ENCODE measurements at regions not wholly inside any gene's neighbourhood (a gene's known extent, or its start where the extent isn't known, plus 50 kb on each side); places are given as distances from the start of the nearest gene placed in this dataset.

DNA sequence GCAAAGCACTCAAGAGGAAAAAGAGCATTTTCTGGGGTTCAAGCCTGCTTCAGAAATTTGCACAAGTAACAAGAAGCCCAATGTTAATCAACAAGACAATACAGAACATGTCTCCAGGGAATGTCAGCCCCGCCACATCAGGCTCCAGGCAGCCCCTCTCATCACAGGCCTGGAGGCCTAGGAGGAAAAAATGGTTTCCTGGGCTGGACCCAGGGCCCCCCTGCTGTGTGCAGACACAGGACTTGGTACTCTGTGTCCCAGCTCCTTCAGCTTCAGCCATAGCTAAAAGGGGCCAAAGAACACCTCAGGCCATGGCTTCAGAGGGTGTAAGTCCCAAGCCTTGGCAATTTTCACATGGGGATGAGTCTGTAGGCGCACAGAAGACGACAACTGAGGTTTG, 802.9 kb upstream of the KLHL29 start:
- Histone ChIP-seq H3K27me3 (ENCODE audit: control insufficient read depth in 1 of 2, insufficient read depth in 2 of 2, low read length in 2 of 2) (no peaks in the 10 kb centered on the region), H2AFZ (ENCODE audit: low read length) (no peak overlapping the region), H3K27ac (ENCODE audit: extremely low read length, insufficient read depth, low read length) (no peak overlapping the region), H3K36me3 (replicated peaks in 1 of 2; ENCODE audit: control insufficient read depth in 1 of 2, insufficient read depth in 2 of 2, low read length in 2 of 2) (no peaks in the 10 kb centered on the region), H3K4me3 (replicated peaks in 1 of 3; ENCODE audit: insufficient read depth in 1 of 3, low read depth in 2 of 3, low read length in 3 of 3) (no peak overlapping the region), H3K9ac (ENCODE audit: insufficient read depth, low read depth, low read length) (no peak overlapping the region), H3K4me2 (ENCODE audit: low read depth, low read length) (no peak overlapping the region), H3K4me1 (ENCODE audit: insufficient read depth, low read length) (no peaks in the 10 kb centered on the region), H3K9me3 (ENCODE audit: low read length) (peaks cover 89% of the 10 kb centered on the region), H3K79me2 (ENCODE audit: insufficient read depth, low read length) (no peaks in the 10 kb centered on the region), H4K20me1 (ENCODE audit: insufficient read depth, low read length) (no peaks in the 10 kb centered on the region)
- POLR2A ChIA-PET, result no interaction called here
- in situ Hi-C loops (cut with HindIII; ENCODE audit: extremely low pct_ligation_motif_present, low pct_unique_long_range_greater_than_20kb), result no loop called here
- no TSS peak for BruUV-seq (replicated peaks)
- FAIRE-seq, result no peak
- TF ChIP-seq ZNF616 (CRISPR knock-in tag; IDR thresholded peaks at IDR 0.05; ENCODE audit: low read depth), result no peak
- TF ChIP-seq KMT2A (CRISPR knock-in tag; IDR thresholded peaks at IDR 0.05), result no peak
- TF ChIP-seq, protein P1, sequence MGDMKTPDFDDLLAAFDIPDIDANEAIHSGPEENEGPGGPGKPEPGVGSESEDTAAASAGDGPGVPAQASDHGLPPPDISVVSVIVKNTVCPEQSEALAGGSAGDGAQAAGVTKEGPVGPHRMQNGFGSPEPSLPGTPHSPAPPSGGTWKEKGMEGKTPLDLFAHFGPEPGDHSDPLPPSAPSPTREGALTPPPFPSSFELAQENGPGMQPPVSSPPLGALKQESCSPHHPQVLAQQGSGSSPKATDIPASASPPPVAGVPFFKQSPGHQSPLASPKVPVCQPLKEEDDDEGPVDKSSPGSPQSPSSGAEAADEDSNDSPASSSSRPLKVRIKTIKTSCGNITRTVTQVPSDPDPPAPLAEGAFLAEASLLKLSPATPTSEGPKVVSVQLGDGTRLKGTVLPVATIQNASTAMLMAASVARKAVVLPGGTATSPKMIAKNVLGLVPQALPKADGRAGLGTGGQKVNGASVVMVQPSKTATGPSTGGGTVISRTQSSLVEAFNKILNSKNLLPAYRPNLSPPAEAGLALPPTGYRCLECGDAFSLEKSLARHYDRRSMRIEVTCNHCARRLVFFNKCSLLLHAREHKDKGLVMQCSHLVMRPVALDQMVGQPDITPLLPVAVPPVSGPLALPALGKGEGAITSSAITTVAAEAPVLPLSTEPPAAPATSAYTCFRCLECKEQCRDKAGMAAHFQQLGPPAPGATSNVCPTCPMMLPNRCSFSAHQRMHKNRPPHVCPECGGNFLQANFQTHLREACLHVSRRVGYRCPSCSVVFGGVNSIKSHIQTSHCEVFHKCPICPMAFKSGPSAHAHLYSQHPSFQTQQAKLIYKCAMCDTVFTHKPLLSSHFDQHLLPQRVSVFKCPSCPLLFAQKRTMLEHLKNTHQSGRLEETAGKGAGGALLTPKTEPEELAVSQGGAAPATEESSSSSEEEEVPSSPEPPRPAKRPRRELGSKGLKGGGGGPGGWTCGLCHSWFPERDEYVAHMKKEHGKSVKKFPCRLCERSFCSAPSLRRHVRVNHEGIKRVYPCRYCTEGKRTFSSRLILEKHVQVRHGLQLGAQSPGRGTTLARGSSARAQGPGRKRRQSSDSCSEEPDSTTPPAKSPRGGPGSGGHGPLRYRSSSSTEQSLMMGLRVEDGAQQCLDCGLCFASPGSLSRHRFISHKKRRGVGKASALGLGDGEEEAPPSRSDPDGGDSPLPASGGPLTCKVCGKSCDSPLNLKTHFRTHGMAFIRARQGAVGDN (CRISPR knock-in tag; IDR thresholded peaks at IDR 0.05), result no peak
- TF ChIP-seq MIXL1 (CRISPR knock-in tag; IDR thresholded peaks at IDR 0.05), result no peak
- TF ChIP-seq ZNF652 (CRISPR knock-in tag; IDR thresholded peaks at IDR 0.05; ENCODE audit: borderline replicate concordance, low read depth), result no peak
- TF ChIP-seq, protein P2, sequence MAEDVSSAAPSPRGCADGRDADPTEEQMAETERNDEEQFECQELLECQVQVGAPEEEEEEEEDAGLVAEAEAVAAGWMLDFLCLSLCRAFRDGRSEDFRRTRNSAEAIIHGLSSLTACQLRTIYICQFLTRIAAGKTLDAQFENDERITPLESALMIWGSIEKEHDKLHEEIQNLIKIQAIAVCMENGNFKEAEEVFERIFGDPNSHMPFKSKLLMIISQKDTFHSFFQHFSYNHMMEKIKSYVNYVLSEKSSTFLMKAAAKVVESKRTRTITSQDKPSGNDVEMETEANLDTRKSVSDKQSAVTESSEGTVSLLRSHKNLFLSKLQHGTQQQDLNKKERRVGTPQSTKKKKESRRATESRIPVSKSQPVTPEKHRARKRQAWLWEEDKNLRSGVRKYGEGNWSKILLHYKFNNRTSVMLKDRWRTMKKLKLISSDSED (CRISPR knock-in tag; IDR thresholded peaks at IDR 0.05), result no peak
- TF ChIP-seq, protein P3, sequence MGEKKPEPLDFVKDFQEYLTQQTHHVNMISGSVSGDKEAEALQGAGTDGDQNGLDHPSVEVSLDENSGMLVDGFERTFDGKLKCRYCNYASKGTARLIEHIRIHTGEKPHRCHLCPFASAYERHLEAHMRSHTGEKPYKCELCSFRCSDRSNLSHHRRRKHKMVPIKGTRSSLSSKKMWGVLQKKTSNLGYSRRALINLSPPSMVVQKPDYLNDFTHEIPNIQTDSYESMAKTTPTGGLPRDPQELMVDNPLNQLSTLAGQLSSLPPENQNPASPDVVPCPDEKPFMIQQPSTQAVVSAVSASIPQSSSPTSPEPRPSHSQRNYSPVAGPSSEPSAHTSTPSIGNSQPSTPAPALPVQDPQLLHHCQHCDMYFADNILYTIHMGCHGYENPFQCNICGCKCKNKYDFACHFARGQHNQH (CRISPR knock-in tag; IDR thresholded peaks at IDR 0.05), result no peak
- TF ChIP-seq XBP1 (CRISPR knock-in tag; IDR thresholded peaks at IDR 0.05), result no peak
- no peak for TF ChIP-seq ZMYM4 (CRISPR knock-in tag; IDR thresholded peaks at IDR 0.05)
- TF ChIP-seq ZNF720 (CRISPR knock-in tag; IDR thresholded peaks at IDR 0.05), result no peak
- TF ChIP-seq SIN3A (IDR thresholded peaks at IDR 0.05; ENCODE audit: borderline replicate concordance, low read depth, low read length), result no peak
- intact Hi-C loops (cut with micrococcal nuclease; ENCODE audit: unreplicated experiment), result no loop called here
- no peak for ATAC-seq
- WGBS (ENCODE audit: low lambda C conversion rate), result 2% methylated on average over 3 of the region's 3 CpGs
- DNase-seq (ENCODE audit: low spot score), result no peak
- CTCF ChIA-PET (ENCODE audit: low intra/inter-chr PET ratio, low total read pairs), result no interaction called here

Data from HepG2 (cell line).